ENCODE measurements at regions not wholly inside any gene's neighbourhood (a gene's known extent, or its start where the extent isn't known, plus 50 kb on each side); places are given as distances from the start of the nearest gene placed in this dataset.

DNA sequence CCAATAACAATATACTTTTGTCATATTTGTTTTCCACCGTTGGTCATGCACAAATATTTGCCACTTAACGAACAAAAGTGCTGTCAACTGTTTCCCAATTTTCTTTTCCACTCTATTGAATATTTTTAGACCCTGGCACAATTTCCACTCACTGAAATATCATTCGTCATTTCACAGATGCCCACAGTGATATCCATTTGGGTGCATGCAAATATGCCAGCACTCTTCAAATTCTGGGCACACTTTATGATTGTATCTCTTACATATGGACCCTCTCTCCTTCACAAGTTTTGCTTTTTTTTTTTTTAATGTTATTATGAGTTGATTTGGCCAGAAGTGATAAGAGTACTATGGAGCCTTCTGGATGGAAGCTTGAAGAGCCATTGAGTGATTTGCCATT, 1557.3 kb upstream of the FLRT2 start:
- no peak for TF ChIP-seq EZH2 (IDR thresholded peaks at IDR 0.05; ENCODE audit: borderline replicate concordance)
- TF ChIP-seq, protein P1, sequence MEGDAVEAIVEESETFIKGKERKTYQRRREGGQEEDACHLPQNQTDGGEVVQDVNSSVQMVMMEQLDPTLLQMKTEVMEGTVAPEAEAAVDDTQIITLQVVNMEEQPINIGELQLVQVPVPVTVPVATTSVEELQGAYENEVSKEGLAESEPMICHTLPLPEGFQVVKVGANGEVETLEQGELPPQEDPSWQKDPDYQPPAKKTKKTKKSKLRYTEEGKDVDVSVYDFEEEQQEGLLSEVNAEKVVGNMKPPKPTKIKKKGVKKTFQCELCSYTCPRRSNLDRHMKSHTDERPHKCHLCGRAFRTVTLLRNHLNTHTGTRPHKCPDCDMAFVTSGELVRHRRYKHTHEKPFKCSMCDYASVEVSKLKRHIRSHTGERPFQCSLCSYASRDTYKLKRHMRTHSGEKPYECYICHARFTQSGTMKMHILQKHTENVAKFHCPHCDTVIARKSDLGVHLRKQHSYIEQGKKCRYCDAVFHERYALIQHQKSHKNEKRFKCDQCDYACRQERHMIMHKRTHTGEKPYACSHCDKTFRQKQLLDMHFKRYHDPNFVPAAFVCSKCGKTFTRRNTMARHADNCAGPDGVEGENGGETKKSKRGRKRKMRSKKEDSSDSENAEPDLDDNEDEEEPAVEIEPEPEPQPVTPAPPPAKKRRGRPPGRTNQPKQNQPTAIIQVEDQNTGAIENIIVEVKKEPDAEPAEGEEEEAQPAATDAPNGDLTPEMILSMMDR (IDR thresholded peaks at IDR 0.05; ENCODE audit: poor library complexity) = no peak
